ENCODE measurements at regions not wholly inside any gene's neighbourhood (a gene's known extent, or its start where the extent isn't known, plus 50 kb on each side); places are given as distances from the start of the nearest gene placed in this dataset.

- TF ChIP-seq CTCF (conservative IDR thresholded peaks at IDR 0.05; ENCODE audit: low read depth in 2 of 2) (no peak), EZH2 (IDR thresholded peaks at IDR 0.05; ENCODE audit: low read depth, unreplicated experiment) (no peak), REST (IDR thresholded peaks at IDR 0.05; ENCODE audit: unreplicated experiment) (no peak), EZH2phosphoT487 (IDR thresholded peaks at IDR 0.05; ENCODE audit: unreplicated experiment) (no peak), POLR2AphosphoS5 (IDR thresholded peaks at IDR 0.05; ENCODE audit: low read depth) (no peak)
Measured at GRCh38 chr13:23025864-23026608, 154.7 kb upstream of the SGCG start.

All from GM23338 (cell line).